ENCODE measurements at regions not wholly inside any gene's neighbourhood (a gene's known extent, or its start where the extent isn't known, plus 50 kb on each side); places are given as distances from the start of the nearest gene placed in this dataset.
"Not testable (repeated sequence)": the region's sequence is repeated elsewhere in the genome, so short reads cannot be mapped to it uniquely, and the experiment has no call there.

- DNase-seq (ENCODE audit: low spot score), result not testable (repeated sequence)
These were observed 77.2 kb downstream of the DLL1 start for GRCh38 chr6:170213637-170214018.

- DNase-seq (ENCODE audit: low spot score), result no peak
These were observed 77.8 kb downstream of the DLL1 start for GRCh38 chr6:170212956-170213636.

- DNase-seq (ENCODE audit: low spot score), result no peak
These were observed 78.7 kb downstream of the DLL1 start for GRCh38 chr6:170212051-170212756.

DNA sequence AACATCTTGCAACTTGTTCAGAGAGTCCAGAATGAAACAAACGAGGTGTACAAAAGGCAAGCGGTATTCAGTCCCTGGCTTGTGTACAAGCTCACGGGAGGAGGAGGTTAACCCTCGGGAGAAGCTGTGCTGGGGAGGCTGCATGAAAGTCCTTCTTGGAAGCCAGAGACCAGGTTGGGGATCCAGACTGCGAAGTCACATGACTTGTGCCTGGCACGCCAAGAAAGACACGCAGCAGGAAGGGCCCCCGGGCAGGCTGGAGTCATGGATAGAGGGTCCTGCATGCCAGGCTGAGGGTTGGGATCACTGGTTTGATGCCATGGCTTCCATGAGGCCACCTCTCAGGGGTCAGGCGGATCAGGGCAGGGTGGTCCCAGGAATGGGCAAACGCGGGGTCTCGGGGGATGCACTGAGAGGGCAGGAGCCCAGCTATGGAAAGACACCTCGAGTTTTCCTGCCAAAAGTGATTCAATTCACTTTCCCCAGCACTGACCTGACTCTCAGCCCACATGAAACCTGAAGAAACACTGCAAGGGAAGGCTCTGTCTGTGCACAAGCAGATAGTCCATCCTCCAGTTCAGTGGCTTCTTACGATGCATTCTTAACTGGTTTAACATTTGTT is 79.4 kb downstream of the DLL1 start:
- no peak for DNase-seq (ENCODE audit: low spot score)

DNA sequence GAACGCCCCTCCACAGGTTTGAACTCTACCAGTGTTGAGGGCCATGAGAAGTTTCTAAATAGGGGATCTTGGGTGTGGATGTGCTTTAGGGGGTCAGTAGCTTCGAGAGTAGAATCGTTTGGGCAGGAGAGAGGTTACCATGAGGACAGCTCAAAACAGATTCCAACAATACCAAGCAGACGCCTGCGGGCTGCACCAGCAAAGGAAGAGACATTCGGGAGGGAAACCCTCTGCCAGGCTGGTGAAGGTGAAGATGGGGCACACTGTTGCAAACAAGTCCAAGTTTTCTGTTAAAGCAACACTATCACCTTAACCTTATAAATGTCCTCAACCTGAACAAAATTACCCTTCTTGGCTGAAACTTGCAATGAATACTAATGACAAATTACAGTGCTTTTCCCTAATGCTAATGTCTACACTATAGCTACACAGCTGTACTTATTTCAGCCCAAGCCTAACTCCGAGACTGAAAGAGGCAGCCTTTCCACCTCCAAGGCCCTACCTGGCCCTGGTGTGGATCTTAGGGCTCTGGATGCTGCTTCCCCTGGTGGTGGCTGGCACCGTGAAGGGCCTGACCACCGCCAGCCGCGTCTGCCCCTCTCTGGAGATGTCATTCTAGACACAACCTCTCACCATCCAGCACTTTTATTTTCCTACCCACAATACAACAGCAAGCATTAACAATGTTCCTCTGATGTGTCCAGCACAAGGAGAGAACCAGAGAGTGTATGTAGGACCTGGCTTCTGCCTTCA is 80.1 kb downstream of the DLL1 start:
- no peak for DNase-seq (ENCODE audit: low spot score)

DNA sequence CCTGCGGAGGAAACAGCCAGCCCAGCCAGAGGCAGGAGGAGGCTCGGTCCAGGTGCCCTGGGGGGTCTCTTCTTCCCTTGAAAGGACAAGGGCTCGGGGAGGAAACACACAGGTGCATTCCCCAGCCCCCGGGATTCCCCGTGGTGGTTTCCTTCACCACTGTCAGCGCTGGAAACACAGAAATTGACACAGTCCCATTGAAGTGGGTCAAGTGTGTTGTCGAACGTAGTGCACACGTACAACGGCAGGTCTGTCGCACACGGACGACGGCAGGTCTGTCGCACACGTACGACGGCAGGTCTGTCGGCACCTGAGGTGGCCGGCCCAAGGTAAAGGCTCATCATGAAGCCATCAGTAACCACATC is 80.9 kb downstream of the DLL1 start:
- DNase-seq (ENCODE audit: low spot score), result no peak

DNA sequence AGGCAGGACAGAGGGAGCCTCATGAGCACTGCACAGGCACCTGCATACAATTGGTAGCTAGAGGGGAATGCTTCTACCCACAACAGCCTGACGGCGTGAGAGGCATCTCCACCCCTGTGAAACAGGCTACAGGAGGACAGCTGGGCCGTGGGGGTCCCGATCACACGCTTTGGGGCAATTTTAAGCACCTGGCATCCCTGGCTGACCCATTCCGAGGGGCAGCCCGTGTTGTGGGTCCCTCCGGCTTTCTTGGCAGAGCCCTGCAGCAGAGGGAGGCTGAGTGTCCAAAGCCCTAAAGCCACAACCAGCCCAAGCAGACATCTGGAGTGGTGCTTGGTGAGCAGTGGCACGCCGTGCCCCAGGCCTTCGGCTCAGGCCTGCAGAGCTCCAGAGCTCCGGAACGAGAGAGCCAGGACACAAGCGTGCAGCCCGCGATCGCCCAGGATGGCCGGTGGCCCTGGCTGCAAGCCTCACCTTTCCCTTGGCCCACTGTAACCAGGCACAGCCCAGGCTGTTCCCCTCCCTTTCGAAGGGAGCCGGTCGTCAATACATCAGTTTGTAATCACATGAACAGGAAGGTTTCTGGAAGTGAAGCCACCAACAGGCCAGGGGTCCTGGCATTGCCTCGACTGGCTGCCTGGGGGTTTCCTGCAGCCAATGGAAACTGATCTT is 81.4 kb downstream of the DLL1 start:
- no peak for DNase-seq (ENCODE audit: low spot score)

GRCh38 chr6:170208651-170209353 is 82.1 kb downstream of the DLL1 start:
- DNase-seq (ENCODE audit: low spot score), result no peak

DNA sequence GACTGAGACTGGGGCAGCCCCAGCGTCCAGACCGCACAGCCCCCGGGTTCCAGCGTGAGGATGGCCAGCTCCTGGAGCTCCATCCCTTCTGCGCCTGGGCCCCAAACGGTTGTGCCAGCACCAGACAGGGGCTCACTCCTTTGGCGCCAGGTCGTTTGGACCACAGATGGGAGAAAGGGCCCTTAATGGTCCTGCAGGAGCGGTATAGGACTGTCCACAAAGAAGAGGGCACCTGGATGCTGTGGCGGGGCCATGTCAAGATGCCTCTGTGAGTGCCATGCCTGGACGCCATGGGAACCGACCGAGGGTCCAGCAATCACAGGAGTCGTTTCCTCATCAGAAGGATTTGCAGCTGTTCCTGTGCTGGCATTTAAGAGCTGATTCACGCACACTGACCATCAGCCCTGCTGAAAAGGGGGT is 82.7 kb downstream of the DLL1 start:
- DNase-seq (ENCODE audit: low spot score), result no peak

GRCh38 chr6:170207586-170208181 is 83.2 kb downstream of the DLL1 start:
- no peak for DNase-seq (ENCODE audit: low spot score)

- no peak for DNase-seq (ENCODE audit: low spot score)
These were observed 83.9 kb downstream of the DLL1 start for GRCh38 chr6:170206851-170207431.

- DNase-seq (ENCODE audit: low spot score), result no peak
These were observed 84.6 kb downstream of the DLL1 start for GRCh38 chr6:170206317-170206621.

DNA sequence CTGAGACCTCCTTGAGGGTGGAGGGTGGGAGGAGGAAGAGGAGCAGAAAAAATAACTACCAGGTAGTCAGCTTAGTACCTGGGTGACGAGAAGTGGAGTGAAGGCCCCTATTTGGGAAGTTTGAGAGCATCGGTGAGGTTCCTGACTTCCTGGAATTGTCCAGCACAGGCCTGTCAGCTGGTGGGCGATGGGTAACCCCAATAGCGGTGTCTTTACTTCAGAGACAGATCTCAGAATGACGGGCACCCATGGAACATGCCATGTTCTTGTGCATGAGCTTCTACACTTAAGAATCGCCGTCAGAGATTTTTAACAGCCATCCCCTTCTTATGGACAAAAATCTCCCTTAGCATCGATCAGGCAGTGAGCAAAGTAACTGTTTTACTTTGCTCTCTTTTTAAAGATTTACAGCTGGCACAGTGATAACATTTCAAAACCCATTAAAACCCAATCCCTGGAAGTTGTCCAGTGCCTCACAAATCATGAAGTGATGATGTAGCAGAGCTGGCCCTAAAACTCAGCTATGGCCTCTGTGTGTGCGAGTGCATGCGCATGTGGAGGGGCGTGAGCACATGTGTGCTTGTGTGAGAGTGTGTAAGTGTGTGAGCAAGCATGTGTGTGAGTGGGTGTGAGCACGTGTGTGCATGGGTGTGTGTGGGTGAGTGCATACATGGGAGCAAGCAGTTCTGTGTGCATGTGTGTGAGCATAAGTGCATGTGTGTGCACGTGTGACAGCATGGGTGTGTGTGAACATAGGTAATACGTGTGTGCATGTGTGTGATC is 85.2 kb downstream of the DLL1 start:
- DNase-seq (ENCODE audit: low spot score), result no peak

DNA sequence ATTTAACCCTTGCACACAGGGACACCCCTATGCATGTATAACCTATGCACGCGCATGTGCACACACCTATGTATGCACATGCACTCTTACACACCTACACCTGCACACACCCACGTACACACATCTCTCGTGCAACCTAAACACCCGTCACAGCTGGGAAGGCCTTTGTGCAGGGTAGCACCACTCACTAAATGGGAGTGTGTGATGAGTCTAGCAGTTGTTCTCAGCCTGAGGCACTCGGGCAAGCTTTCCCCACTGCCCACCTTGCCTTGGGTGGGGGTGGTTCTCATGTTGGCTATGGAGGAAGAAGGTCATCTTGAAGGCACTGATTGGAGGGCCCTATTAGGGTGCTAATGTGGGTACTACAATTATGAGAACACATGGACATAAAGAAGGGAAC is 85.8 kb downstream of the DLL1 start:
- no peak for DNase-seq (ENCODE audit: low spot score)

DNA sequence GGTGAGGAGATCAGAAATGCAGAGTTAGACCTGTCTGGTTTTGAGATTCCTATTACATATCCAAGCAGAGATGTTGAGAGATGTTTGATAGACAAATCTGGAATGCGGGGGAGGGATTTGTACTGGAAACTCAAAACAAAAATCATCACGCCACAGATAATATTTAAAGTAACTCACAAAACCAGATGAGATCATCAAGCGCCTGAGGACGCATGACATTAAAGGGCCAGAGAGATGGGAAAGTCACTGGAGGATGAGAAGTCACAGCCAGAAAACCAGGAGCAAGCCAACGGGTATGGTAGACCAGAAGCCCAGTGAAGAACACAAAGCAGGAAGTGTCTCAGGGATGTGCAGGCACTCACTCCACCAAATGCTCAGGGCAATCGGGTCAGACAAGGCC is 87.7 kb downstream of the DLL1 start:
- no peak for DNase-seq (ENCODE audit: low spot score)

GRCh38 chr6:170202416-170203135 is 88.3 kb downstream of the DLL1 start:
- no peak for DNase-seq (ENCODE audit: low spot score)

DNA sequence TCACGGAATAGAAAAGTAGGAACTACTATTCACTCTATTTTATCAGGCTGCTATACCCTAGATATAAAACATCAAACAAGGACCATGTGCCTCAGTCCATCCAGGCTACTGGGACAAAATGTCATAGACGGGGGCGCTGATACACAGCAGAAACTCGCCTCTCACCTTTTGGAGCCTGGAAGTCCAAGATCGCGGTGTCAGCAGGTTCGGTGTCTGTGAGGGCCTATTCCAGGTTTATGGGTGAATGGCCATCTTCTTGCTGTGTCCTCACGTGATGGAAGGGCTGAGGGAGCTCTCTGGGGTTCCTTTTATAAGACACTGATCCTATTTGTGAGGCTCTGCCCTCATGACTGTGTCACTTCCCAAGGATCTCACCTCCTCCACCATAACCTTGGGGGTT is 89.5 kb downstream of the DLL1 start:
- no peak for DNase-seq (ENCODE audit: low spot score)

DNA sequence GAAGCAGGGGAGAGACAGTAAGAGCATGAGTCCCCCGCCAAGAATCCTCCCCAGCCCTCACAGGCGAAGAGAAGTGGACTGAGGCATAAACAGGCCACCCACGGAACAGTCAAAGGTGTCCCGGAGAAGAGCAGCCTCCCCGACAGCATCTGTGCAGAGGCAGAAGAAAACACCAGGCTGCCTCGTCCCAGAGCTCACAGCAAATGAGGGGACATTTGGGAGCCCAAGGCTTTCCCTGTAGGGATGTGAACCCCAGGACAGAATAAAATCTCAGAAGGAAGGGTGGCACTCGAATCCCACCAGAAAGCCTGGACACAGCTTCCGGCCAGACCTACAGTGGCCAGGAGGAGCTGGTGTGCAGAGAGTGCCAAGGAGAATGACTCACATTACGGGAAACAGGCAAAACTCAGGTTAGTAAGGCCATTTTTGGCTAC is 90.4 kb downstream of the DLL1 start:
- DNase-seq (ENCODE audit: low spot score), result no peak

DNA sequence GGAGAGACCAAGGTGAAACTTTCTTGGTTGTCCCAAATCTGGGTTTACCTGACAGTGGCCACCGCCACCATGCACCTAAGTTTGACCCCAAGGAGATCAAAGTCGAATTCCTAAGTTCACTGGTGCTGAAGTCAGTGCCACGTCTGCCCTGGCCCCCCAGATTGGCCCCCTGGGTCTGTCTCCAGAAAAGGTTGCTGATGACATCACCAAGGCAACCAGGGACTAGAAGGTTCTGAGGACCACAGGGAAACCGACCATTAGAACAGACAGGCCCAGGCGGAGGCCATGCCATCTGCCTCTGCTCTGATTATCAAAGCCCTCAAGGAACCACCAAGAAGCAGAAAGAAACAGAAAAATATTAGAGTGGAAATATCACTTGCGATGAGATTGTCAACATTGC is 91.2 kb downstream of the DLL1 start:
- DNase-seq (ENCODE audit: low spot score), result no peak
